SKM-1 (cell line): ENCODE measurements at regions not wholly inside any gene's neighbourhood (a gene's known extent, or its start where the extent isn't known, plus 50 kb on each side); places are given as distances from the start of the nearest gene placed in this dataset.

Source experiments
- DNase-seq: peaks from one replicate; lab custom pipeline; 2025; ENCODE audit not compliant: unreplicated experiment; lab: John Stamatoyannopoulos, UW

GRCh38 chr9:80352967-80353366 lies 781.2 kb downstream of the TLE4 start:
- no peak for DNase-seq

- DNase-seq = no peak
These were observed 779.8 kb downstream of the TLE4 start for GRCh38 chr9:80351612-80352011.

GRCh38 chr9:80326105-80326504 lies 754.3 kb downstream of the TLE4 start:
- no peak for DNase-seq

- no peak for DNase-seq
These were observed 749.2 kb downstream of the TLE4 start for GRCh38 chr9:80320916-80321315.

GRCh38 chr9:80320480-80320879 lies 748.7 kb downstream of the TLE4 start:
- no peak for DNase-seq

- no peak for DNase-seq
These were observed 733.4 kb downstream of the TLE4 start for GRCh38 chr9:80305136-80305535.

- no peak for DNase-seq
These were observed 723.2 kb downstream of the TLE4 start for GRCh38 chr9:80294955-80295354.

- no peak for DNase-seq
These were observed 722.6 kb downstream of the TLE4 start for GRCh38 chr9:80294318-80294717.

- no peak for DNase-seq
These were observed 720.5 kb downstream of the TLE4 start for GRCh38 chr9:80292231-80292630.

- DNase-seq = no peak
These were observed 713.6 kb downstream of the TLE4 start for GRCh38 chr9:80285326-80285725.

GRCh38 chr9:80282766-80283165 lies 711.0 kb downstream of the TLE4 start:
- DNase-seq = no peak

- no peak for DNase-seq
These were observed 687.3 kb downstream of the TLE4 start for GRCh38 chr9:80259079-80259478.

- DNase-seq = no peak
These were observed 680.0 kb downstream of the TLE4 start for GRCh38 chr9:80251778-80252177.

- no peak for DNase-seq
These were observed 670.3 kb downstream of the TLE4 start for GRCh38 chr9:80242022-80242421.

- no peak for DNase-seq
These were observed 664.0 kb downstream of the TLE4 start for GRCh38 chr9:80235752-80236151.

GRCh38 chr9:80233906-80234305 lies 662.1 kb downstream of the TLE4 start:
- no peak for DNase-seq

GRCh38 chr9:80233102-80233843 lies 661.5 kb downstream of the TLE4 start:
- no peak for DNase-seq

GRCh38 chr9:80231318-80232236 lies 659.8 kb downstream of the TLE4 start:
- no peak for DNase-seq

- DNase-seq = no peak
These were observed 652.1 kb downstream of the TLE4 start for GRCh38 chr9:80223897-80224296.

- DNase-seq = no peak
These were observed 650.9 kb downstream of the TLE4 start for GRCh38 chr9:80222466-80223169.

GRCh38 chr9:80218328-80218727 lies 646.6 kb downstream of the TLE4 start:
- no peak for DNase-seq

GRCh38 chr9:80213613-80214012 lies 641.8 kb downstream of the TLE4 start:
- no peak for DNase-seq
